ENCODE measurements at regions not wholly inside any gene's neighbourhood (a gene's known extent, or its start where the extent isn't known, plus 50 kb on each side); places are given as distances from the start of the nearest gene placed in this dataset.
"Not testable (repeated sequence)": the region's sequence is repeated elsewhere in the genome, so short reads cannot be mapped to it uniquely, and the experiment has no call there.

DNA sequence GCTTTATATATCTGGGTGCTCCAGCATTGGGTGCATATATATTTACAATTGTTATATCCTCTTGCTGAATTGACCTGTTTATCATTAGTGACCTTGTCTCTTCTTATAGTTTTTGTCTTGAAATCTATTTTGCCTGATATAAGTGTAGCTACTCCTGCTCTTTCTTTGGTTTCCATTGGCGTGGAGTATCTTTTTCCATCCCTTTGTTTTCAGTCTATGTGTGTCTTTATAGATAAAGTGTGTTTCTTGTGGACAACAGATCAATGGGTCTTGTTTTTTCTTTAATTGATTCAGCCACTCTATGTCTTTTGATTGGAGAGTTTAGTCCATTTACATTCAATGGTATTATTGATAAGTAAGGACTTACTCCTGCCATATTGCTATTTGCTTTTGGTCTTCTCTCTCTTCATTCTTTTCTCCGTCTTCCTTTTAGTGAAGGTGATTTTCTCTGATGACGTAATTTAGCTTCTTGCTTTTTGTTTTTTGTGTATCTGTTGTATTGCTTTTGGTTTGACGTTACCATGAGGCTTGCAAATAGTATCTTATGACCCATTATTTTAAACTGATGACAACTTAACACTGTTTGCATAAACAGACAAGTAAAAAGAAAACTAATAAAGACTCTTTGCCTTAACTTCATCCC is 347.6 kb downstream of the TMEM121 start:
- no peak for DNase-seq (ENCODE audit: low read depth)

DNA sequence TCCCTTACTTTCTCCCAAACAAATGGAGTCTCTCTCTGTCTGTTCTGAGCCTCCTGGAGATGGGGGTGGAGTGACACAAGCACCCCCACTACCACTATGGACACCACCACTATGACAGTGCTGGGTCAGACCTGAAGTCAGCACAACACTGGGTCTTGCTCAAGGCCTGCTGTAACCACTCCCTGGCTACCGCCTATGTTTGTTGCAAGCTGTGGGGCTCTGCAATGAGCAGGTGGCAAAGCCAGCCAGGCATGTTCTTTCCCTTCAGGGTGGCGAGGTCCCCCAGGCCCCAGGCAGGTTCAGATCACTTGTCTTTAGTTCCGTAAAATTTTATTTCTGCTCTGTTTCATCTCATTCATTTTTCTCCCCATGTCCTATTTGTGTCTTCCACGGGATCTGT is 349.8 kb downstream of the TMEM121 start:
- no peak for DNase-seq (ENCODE audit: low read depth)

DNA sequence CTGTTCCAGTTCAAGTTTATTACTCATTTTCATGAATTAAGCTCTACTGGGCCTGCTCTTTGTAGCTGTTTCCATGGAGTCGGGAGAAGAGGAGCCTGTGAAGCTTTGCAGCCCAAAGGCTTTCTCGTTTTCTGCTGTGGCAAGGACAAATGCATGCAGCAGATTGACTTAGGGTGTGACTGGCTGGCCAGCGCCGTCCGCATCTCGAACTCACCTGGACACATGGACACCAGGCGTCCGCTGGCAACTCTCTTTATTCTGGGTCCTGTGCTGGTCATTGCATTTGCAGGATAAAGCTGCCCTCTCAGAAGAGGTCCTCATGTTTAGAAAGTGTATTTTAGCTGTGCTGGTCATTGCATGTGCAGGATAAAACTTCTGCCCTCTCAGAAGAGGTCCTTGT is 350.4 kb downstream of the TMEM121 start:
- no peak for DNase-seq (ENCODE audit: low read depth)

DNA sequence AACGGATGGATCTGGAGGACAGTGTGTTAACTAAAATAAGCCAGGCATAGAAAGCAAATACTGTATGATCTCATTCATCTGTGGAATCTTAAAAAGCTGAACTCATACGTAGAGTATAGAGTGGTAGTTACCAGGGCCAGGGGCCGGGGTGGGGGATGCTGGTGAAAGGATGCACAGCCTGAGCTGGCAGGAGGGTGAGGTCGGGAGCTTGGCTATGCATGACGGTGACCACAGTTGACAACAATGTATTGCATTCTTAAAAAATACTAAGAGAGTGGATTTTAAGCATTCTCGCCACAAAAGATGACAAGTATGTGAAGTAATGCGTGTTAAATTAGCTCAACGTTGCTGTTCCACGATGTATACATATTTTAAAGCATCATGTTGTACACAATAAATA is 351.3 kb downstream of the TMEM121 start:
- no peak for DNase-seq (ENCODE audit: low read depth)

DNA sequence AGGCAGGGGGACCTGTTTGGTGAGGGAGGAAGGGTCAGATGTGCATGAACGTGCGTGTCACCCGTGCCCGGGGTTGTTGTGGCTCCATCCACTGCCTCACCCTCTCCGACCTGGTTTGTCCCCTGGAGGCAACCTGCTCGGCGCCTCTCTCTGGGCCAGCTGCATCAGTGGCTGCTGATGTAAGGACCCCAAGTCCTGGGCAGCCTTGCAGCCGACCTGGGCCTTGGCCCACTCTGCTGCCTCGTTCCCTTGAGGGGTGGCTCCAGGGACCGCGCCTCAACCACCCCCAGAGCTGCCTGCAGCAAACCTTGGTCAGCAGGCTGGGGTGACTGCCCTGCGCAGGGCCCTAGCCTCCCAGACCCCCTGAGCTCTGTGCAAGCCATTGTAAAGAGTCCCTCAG is 351.7 kb downstream of the TMEM121 start:
- DNase-seq (ENCODE audit: low read depth), result no peak

DNA sequence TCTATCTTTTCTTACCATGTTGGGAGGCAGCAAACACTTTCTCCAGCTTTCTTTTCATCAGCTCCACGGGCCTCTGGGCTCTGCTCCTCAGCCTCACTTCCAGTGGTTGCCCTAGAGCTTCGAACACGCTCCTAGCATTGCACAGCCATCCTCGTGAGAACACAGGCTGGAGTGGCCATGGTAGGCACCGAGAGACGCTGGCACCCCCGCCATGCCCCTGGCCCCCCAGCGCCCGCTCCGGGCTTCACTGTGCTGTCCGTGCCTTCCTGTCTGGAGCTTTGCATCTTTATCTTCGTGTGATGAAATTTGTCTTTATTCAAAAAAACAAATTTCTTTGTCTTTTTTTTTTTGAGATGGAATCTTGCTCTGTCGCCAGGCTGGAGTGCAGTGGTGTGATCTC is 352.2 kb downstream of the TMEM121 start:
- DNase-seq (ENCODE audit: low read depth), result no peak

DNA sequence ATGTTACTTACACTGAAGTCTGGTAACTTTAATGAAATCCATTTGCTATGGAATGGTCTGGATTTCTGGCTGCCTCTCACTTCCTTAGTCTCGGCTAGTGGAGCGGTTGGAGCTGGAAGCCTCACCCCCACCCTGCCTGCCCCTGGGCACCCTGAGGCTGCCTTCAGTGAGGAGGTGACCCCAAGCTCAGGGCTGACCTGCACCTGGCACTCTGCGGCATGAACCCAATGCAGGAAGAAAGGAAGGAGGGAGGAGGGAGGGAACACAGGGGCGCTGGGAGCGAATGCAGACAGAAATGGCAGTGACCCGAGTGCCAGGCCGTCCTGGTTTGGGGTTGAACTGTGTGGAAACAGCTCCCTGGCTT is 353.1 kb downstream of the TMEM121 start:
- no peak for DNase-seq (ENCODE audit: low read depth)

DNA sequence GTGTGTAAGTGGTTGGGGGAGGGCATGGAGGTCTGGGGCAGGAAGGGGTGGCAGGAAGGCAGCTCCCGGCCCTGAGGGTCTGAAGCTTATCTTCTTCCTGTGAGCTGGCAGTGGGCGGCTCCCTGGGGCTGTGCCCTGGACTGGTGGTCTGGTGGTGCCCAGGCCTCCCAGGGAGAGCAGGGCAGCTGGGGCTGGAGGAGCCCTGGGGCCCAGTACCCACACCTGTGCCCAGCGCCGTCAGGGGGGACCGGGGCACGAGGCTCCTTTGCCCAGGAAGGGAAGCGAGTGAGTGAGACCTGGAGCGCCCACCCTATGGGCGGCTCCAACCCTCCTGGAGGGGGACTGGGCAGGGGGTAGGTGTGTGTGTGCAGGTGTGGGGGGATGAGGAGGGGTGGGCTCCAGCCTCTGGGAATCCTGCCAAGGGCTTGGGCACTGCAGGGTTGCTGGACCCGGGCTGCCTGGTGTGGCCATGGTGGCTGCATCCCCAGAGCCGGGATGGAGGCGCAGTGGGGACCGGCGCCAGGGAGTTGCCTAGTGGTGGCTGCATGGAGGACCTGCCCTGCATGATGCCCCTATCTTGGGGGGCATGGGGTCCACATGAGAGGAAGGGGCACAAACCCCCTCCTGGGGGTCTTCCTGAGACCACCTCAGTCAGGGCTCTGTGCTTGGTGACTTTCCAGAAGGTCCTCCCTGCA is 353.6 kb downstream of the TMEM121 start:
- DNase-seq (ENCODE audit: low read depth), result no peak

DNA sequence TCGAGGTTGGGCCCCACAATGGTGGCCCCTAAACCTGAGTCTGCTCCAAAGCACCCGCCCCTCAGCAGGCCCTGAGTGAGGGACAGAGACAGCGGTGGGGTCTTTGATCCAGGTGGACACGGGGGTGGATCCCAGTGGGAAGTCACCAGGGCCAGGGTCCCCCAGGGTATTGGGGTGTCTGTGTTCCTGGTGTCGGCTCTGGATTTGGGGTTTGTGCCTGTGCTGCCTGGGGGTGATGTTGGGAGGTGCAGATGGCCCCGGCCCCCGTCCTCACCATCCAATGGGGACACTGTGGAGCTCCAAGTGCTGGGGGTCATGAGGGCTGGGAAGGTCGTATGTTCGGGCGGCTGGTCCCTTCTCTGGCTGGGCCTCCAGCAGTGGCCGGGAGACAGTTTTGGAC is 354.2 kb downstream of the TMEM121 start:
- no peak for DNase-seq (ENCODE audit: low read depth)

DNA sequence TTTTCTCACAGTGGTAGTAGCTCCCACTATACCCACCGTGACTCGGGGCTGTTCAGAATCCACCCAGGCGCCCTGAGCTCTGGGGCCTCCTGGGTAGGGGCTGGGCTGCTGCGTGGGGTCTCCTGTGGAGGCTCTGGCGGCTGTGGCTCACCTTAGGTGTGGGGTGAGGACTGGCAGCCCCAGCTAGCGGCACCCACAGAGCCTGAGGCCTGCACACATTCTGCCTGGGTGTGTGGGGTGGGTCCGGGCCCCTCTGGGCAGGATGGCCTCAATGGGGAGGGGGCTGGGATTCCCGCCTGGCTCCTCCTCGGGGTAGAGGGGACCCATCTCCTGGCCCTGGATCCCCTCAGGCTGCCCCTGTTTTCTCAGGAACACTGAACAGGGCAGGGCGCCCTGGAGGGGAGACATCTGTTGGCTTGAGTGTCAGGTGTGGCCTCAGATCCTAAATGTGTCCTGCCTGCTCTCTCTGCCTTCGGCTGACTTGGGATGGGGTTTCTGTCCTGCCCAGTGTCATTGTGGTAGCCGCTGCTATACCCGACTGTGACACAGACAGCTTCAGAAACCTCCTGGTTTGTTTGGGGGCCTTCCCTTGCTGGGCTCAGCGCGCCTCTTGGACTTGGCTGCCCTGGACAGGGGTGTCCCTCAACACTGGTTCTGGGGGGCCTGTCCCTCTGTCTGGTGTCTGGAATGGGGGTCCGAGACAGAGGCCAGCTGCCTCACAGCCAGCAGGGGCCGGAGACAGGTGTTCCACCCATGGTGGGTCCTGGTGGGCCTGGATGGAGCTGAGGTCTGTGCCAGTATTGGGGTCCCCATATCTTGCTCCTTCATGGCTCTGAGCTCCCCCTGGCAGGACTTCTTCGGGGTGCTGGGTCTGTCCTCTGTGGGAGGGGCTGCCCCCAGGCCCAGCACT is 354.9 kb downstream of the TMEM121 start:
- no peak for DNase-seq (ENCODE audit: low read depth)

DNA sequence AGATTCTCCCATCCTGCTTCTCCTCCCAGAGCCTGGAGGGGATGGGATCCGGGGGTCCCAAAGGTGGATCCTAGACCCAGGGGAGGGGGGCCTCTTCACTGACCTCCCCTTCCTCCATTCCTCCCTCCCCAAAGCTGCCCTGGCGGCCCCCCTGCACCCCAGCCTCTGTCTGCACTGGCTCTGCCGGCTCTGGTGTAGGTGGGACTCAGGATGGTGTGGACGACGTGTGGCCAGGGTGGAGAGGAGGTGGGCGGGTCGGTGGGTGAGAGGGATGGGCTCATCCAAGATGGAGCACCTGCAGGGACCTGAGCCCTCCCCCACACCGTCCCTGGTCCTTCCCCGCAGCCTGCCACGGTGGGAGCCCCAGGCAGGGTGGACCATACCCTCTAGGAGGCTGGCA is 355.6 kb downstream of the TMEM121 start:
- not testable (repeated sequence) for DNase-seq (ENCODE audit: low read depth)

DNA sequence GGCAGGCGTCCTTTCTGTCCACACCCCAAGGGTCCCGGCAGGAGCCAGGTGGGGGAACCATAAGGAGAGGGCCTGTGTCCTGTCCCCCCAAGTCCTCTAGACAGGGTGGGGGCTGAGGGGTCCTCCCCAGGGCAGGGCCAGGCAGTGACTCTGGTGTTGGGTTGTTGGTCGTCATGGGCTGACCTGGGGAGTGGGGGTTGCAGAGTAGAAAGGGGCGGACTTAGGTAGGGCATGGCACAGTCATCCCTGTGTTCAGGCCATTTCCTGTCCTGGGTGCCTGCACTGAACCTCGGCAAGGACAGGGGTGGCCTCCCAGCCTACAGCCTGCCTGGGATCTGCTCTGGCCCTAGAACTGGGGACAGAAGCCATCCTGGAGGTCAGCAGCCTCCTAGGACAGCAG is 356.2 kb downstream of the TMEM121 start:
- DNase-seq (ENCODE audit: low read depth), result no peak

DNA sequence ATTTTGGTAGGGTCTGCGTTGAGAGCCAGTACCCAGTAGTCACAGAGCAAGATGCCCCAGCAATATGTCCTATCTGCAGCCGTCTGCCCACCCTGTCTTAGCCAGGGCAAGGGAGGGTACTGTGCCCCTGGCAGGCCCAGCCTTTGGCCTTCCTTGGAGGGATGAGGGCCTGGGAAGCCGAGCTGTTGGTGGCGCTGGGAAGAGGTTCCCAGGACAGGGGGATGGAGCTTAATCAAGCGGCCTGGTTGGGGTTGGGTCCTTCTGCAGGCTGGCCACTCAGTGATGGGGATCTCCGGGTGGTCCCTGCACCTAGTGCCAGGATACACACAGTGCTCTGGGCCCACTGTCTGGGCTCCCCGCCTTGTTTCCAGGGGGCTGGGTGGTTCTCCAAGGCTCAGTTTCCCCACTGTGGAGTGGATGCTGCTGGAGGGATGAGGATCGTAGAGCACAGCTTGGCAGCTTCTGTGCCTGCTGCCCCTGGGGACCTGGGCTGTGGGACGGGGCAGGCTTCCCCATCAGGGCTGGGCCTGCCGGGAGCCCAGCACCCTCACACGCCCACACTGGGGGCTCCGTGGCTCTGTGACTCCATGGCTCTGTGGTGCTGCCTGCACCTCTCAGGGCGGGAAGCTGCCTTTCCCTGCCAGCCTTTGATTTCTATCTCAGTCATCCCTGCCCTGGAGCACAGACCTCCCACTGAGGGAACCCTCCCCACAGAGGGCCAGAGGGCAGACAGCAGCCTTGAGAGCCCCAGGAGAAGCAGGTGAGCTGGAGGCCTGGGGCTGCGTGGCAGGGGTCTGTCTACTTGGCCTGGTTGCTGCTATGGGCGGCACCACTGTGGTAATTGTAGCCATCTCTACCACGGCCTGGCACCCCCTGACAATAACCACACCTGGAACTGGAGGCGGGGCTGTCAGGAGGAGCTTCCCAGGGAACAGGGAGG is 357.0 kb downstream of the TMEM121 start:
- no peak for DNase-seq (ENCODE audit: low read depth)

DNA sequence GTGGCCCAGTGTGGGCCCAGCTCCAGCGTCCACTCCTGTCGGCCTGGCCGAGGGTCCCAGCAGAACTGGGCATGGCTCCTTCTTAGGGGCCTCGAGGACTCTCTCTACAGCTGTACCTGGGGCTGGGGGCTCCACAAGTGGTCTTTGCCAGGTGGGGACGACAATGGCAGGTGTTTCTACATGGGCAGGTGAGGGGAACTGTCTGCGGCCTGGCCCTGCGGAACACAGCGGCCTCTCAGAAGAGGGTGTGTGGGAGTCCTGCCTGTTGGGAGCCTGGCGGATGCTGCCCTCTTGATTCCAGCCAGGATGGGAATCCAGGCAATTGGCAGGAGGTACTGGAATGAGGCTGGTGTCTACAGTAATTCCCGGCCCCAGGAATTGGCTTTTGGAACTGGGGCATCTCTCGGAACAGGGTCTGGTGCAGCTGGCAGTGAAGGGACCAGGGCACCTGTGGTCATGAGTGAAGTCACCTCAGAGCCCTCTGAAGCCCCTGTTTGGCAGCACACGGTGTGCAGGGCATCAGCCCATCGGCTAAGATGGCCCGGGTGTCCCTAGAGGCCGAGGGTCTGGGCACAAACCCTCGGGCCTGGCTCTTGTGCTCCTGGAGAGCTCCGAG is 357.9 kb downstream of the TMEM121 start:
- not testable (repeated sequence) for DNase-seq (ENCODE audit: low read depth)

DNA sequence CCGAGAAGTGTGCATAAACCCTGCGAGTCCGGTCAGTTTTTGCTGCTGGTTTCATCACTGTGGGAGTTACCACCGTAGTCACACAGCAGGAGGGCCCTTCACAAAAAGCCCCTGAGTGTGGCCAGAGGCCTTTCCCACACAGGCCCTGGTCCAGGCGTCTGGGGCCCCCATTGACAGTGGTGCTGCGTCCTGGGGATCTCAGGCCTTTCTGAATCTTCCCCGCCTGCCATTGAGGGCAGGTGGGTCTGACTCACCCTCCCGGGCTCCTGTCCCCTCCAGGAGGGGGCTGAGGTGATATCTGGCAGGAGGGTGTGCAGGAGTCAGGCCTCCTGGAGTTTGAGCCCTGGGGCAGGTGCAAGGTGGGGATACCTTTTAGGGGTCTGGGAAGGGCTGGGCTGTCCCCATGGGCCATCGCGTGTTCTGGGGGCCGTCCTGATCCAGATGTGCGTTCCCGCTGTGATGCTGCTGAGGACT is 358.5 kb downstream of the TMEM121 start:
- no peak for DNase-seq (ENCODE audit: low read depth)

DNA sequence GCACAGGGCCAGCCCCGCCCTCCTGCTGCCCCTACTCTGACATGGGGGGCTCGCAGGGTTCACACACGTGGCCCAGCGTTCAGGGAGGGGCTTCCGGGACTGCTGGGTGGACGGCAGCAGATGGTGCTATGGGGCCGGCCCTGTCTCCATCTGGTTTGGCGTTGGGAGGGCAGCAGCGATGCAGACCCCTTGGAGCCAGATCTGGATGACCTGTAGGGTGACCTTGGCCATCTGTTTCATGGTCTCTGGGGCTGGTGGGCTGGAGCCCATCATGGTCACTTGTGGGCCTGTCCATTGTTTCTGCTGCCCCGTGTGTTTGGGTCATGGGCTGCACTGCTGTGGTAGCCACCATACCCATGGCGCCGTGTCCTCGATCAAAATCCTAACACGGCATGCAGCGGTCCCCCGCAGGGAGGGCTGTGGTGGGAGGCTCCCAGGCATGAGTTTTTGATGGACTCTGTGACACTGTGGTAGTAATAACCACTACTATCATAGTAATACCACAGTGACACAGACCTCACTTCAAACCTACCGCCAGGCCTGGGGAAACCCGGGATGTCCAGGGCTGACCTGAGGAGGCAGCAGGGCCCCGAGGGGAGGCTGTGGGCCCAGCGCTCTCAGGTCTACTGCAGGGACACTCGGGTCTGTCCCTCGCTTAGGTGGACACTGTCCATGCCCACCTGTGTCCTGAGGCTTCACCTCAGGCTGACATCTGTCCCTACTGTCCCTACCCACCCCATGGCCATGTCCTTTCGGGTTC is 359.4 kb downstream of the TMEM121 start:
- DNase-seq (ENCODE audit: low read depth), result no peak

DNA sequence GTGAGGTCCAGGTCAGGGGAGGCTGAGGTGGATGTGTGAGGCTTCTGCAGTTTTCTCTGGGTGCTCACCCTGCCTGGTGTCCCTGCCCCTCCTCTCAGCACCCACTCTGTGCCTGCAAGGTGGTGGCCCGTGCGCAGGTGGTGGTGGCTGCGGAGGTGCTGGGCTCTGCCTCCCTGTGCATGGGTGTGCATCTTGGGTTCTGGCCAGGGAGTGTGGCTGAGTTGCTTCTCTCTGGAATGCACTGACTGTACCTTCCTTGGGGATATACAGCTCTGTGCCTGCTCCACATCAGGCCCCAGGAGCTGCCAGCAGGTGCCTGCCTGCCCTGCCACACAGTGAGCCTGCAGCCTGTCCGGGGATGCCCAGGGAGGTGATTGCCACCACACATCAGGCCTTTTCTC is 360.4 kb downstream of the TMEM121 start:
- DNase-seq (ENCODE audit: low read depth), result not testable (repeated sequence)

DNA sequence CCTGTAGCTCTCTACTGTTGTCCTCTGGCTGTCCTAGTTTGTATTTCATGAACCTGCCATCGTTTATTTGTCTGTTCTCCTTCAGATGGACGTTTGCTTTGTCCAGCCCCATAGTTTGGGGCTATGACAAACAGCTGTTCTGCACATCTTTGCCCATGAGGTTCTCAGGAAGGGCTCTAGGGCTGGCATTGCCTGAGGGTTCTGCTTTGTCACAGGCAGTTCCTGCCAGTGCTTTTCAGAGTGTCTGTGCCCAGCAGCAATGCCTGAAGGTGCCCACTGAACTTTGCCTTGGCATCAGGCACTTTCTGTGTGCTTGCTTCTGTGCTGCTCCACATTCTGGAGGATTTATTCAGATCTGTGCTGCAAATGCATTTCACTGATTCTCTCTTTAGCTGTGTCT is 361.3 kb downstream of the TMEM121 start:
- no peak for DNase-seq (ENCODE audit: low read depth)

DNA sequence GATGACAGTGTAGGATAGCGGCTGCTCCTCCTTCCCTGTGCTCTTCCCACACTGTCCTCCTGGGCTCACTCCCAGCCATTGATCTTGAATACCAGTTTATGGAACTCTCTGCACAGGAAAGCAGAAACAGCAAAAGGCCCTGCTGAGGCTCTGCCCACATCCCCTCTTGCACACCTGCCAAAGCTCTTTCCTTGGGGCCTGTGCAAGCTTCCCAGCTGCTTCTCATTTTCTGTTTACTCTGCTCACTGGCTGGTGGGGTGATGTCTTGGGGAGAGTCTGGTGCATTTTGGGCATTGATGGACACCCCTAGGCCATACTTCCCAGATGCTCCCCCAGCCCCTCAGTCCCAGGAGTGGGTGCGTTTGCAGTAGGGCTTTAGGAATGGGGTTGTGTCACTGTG is 361.8 kb downstream of the TMEM121 start:
- DNase-seq (ENCODE audit: low read depth), result no peak
